ENCODE measurements at regions not wholly inside any gene's neighbourhood (a gene's known extent, or its start where the extent isn't known, plus 50 kb on each side); places are given as distances from the start of the nearest gene placed in this dataset.

- no peaks in the 10 kb centered on the region for H3K36me3 ChIP-seq (ENCODE audit: control insufficient read depth, insufficient read depth, low read length)
- no peak for DNase-seq (ENCODE audit: extremely low read depth, insufficient read length)
- no peaks in the 10 kb centered on the region for H3K27me3 ChIP-seq (replicated peaks; ENCODE audit: control insufficient read depth, insufficient read depth, low read length)
- H3K4me3 ChIP-seq (replicated peaks; ENCODE audit: low read depth, low read length) = no peak overlapping the region
- TF ChIP-seq CTCF (IDR thresholded peaks at IDR 0.05; ENCODE audit: insufficient read depth, low read length, poor library complexity, severe bottlenecking) = no peak
Measured at GRCh38 chr2:226136739-226137138, 662.9 kb downstream of the IRS1 start.

GRCh38 chr2:226135861-226136548, 663.6 kb downstream of the IRS1 start:
- no peaks in the 10 kb centered on the region for H3K36me3 ChIP-seq (ENCODE audit: control insufficient read depth, insufficient read depth, low read length)
- no peak overlapping the region for H3K4me3 ChIP-seq (replicated peaks; ENCODE audit: low read depth, low read length)
- H3K27me3 ChIP-seq (replicated peaks; ENCODE audit: control insufficient read depth, insufficient read depth, low read length) = no peaks in the 10 kb centered on the region
- no peak for TF ChIP-seq CTCF (IDR thresholded peaks at IDR 0.05; ENCODE audit: insufficient read depth, low read length, poor library complexity, severe bottlenecking)
- DNase-seq (ENCODE audit: extremely low read depth, insufficient read length) = no peak

- H3K27me3 ChIP-seq (replicated peaks; ENCODE audit: control insufficient read depth, insufficient read depth, low read length) = no peaks in the 10 kb centered on the region
- H3K4me3 ChIP-seq (replicated peaks; ENCODE audit: low read depth, low read length) = no peak overlapping the region
- no peaks in the 10 kb centered on the region for H3K36me3 ChIP-seq (ENCODE audit: control insufficient read depth, insufficient read depth, low read length)
- no peak for TF ChIP-seq CTCF (IDR thresholded peaks at IDR 0.05; ENCODE audit: insufficient read depth, low read length, poor library complexity, severe bottlenecking)
- DNase-seq (ENCODE audit: extremely low read depth, insufficient read length) = no peak
Measured at GRCh38 chr2:226132323-226133215, 667.1 kb downstream of the IRS1 start.

GRCh38 chr2:226131299-226131784, 668.3 kb downstream of the IRS1 start:
- Histone ChIP-seq H3K36me3 (ENCODE audit: control insufficient read depth, insufficient read depth, low read length) (no peaks in the 10 kb centered on the region), H3K27me3 (replicated peaks; ENCODE audit: control insufficient read depth, insufficient read depth, low read length) (no peaks in the 10 kb centered on the region), H3K4me3 (replicated peaks; ENCODE audit: low read depth, low read length) (no peak overlapping the region)
- DNase-seq (ENCODE audit: extremely low read depth, insufficient read length) = no peak
- TF ChIP-seq CTCF (IDR thresholded peaks at IDR 0.05; ENCODE audit: insufficient read depth, low read length, poor library complexity, severe bottlenecking) = no peak

- DNase-seq (ENCODE audit: extremely low read depth, insufficient read length) = no peak
- no peaks in the 10 kb centered on the region for H3K27me3 ChIP-seq (replicated peaks; ENCODE audit: control insufficient read depth, insufficient read depth, low read length)
- no peak overlapping the region for H3K4me3 ChIP-seq (replicated peaks; ENCODE audit: low read depth, low read length)
- TF ChIP-seq CTCF (IDR thresholded peaks at IDR 0.05; ENCODE audit: insufficient read depth, low read length, poor library complexity, severe bottlenecking) = no peak
- H3K36me3 ChIP-seq (ENCODE audit: control insufficient read depth, insufficient read depth, low read length) = no peaks in the 10 kb centered on the region
Measured at GRCh38 chr2:226130192-226130591, 669.4 kb downstream of the IRS1 start.

Data from GM06990 (cell line).